Hepatocyte (in vitro differentiated cells): ENCODE measurements at regions not wholly inside any gene's neighbourhood (a gene's known extent, or its start where the extent isn't known, plus 50 kb on each side); places are given as distances from the start of the nearest gene placed in this dataset.
"Not testable (repeated sequence)": the region's sequence is repeated elsewhere in the genome, so short reads cannot be mapped to it uniquely, and the experiment has no call there.

Experiments
- DNase-seq: peaks from one replicate; pipeline ENCODE4 v3.0.0-alpha.2; 2016; ENCODE audit warnings: low spot score
- H2AFZ ChIP-seq: fragments of 200-600 bp; sonication (generic); 2 replicates; pipeline ENCODE4 v1.6.0; 2016; ENCODE audit warnings: antibody characterized with exemption, mild to moderate bottlenecking
- H3K27ac ChIP-seq: fragments of 200-600 bp; sonication (generic); 2 replicates; pipeline ENCODE4 v1.5.1; 2016; ENCODE audit warnings: mild to moderate bottlenecking
- H3K27me3 ChIP-seq: fragments of 200-600 bp; sonication (generic); 2 replicates; pipeline ENCODE4 v1.6.1; 2016
- H3K36me3 ChIP-seq: fragments of 200-600 bp; sonication (generic); replicated peaks from 2 replicates; pipeline ENCODE4 v1.5.1; 2016; ENCODE audit warnings: low read depth; ENCODE audit not compliant: insufficient read depth
- H3K4me1 ChIP-seq: fragments of 200-600 bp; sonication (generic); 2 replicates; pipeline ENCODE4 v1.5.1; 2016; ENCODE audit warnings: mild to moderate bottlenecking, moderate library complexity; ENCODE audit not compliant: insufficient read depth
- H3K4me2 ChIP-seq: fragments of 200-600 bp; sonication (generic); 2 replicates; pipeline ENCODE4 v1.6.0; 2016
- H3K4me3 ChIP-seq: fragments of 200-600 bp; sonication (generic); 2 replicates; pipeline ENCODE4 v1.5.1; 2016; ENCODE audit warnings: mild to moderate bottlenecking
- H3K79me2 ChIP-seq: fragments of 200-600 bp; sonication (generic); 2 replicates; pipeline ENCODE4 v1.6.0; 2017; ENCODE audit warnings: mild to moderate bottlenecking
- H3K9me2 ChIP-seq: fragments of 200-600 bp; sonication (generic); replicated peaks from 2 replicates; pipeline ENCODE4 v1.6.0; 2017; ENCODE audit warnings: mild to moderate bottlenecking; ENCODE audit not compliant: insufficient read depth
- H3K9me3 ChIP-seq: fragments of 200-600 bp; sonication (generic); 2 replicates; pipeline ENCODE4 v1.5.1; 2016; ENCODE audit warnings: low read depth, mild to moderate bottlenecking
- H4K20me1 ChIP-seq: fragments of 200-600 bp; sonication (generic); 2 replicates; pipeline ENCODE4 v1.6.0; 2016; ENCODE audit warnings: mild to moderate bottlenecking; ENCODE audit not compliant: insufficient read depth, poor library complexity, severe bottlenecking
- EZH2 ChIP-seq: fragments of 200-600 bp; sonication (generic); IDR thresholded peaks from 2 replicates; pipeline ENCODE4 v1.6.1; 2016; ENCODE audit warnings: antibody characterized with exemption, mild to moderate bottlenecking, borderline replicate concordance
- EZH2phosphoT487 ChIP-seq: fragments of 200-600 bp; sonication (generic); IDR thresholded peaks from one replicate; pipeline ENCODE4 v1.6.1; 2018; ENCODE audit warnings: antibody characterized with exemption, mild to moderate bottlenecking, low read depth, moderate library complexity; ENCODE audit not compliant: unreplicated experiment, severe bottlenecking
- WGBS: methylation state at CpG from one replicate; pipeline ENCODE4 v1.1.6; 2016; ENCODE audit warnings: low lambda C conversion rate; ENCODE audit errors: missing lambda C conversion rate; 5-methylcytosine and 5-hydroxymethylcytosine counted together
- TF ChIP-seq, protein P1 (sequence below): fragments of 200-600 bp; sonication (generic); IDR thresholded peaks from 2 replicates; pipeline ENCODE4 v1.5.1; 2016; ENCODE audit warnings: antibody characterized with exemption, mild to moderate bottlenecking; ENCODE audit not compliant: poor library complexity

DNA sequence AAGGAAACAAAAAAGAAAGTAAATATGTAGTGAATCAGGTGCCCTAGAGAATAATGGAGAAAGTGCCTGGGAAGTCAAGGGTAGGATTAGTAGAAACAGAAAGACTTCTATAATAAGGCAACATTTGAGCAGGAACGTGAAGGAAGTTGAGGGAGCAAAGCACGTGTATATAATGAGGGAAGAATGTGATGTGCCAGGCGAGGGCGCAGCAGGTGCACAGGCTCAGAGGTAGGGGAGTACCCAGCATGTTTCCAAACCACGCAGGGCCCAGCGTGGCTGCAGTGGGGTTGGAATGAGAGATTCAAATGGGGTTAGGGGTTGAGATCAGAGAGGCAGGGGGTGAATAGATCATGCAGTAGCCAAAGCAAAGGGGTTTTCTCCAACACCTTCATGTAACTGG is 91.9 kb upstream of the VGLL4 start:
- no peak overlapping the region for H2AFZ ChIP-seq
- H3K27me3 ChIP-seq: no peaks in the 10 kb centered on the region
- no peaks in the 10 kb centered on the region for H3K79me2 ChIP-seq
- WGBS: 67% methylated on average over 6 of the region's 6 CpGs
- TF ChIP-seq EZH2phosphoT487 (no peak), EZH2 (no peak)
- TF ChIP-seq, protein P1, sequence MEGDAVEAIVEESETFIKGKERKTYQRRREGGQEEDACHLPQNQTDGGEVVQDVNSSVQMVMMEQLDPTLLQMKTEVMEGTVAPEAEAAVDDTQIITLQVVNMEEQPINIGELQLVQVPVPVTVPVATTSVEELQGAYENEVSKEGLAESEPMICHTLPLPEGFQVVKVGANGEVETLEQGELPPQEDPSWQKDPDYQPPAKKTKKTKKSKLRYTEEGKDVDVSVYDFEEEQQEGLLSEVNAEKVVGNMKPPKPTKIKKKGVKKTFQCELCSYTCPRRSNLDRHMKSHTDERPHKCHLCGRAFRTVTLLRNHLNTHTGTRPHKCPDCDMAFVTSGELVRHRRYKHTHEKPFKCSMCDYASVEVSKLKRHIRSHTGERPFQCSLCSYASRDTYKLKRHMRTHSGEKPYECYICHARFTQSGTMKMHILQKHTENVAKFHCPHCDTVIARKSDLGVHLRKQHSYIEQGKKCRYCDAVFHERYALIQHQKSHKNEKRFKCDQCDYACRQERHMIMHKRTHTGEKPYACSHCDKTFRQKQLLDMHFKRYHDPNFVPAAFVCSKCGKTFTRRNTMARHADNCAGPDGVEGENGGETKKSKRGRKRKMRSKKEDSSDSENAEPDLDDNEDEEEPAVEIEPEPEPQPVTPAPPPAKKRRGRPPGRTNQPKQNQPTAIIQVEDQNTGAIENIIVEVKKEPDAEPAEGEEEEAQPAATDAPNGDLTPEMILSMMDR: no peak
- no peaks in the 10 kb centered on the region for H3K9me2 ChIP-seq
- H3K4me3 ChIP-seq: no peak overlapping the region
- H3K4me1 ChIP-seq: no peaks in the 10 kb centered on the region
- no peak overlapping the region for H3K4me2 ChIP-seq
- H3K27ac ChIP-seq: no peak overlapping the region
- DNase-seq: no peak
- H3K9me3 ChIP-seq: no peaks in the 10 kb centered on the region
- H4K20me1 ChIP-seq: no peaks in the 10 kb centered on the region
- H3K36me3 ChIP-seq: no peaks in the 10 kb centered on the region

DNA sequence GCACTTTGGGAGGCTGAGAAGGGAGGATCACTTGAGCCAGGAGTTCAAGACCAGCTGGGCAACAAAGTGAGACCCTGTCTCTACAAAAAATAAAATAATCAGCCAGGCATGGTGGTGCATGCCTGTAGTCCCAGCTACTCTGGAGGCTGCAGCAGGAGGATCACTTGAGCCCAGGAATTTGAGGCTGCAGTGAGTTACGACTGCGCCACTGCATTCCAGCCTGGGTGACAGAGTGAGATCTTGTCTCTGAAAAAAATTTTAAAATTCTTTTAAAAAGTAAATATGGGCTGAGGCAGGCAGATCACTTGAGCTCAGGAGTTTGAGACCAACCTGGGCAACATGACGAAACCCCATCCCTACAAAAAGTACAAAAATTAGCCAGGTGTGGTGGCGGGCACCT is 91.4 kb upstream of the VGLL4 start:
- H3K9me3 ChIP-seq, DNase-seq, H3K27me3 ChIP-seq, H3K36me3 ChIP-seq, H4K20me1 ChIP-seq, H3K4me2 ChIP-seq, H3K27ac ChIP-seq, H3K4me1 ChIP-seq, H2AFZ ChIP-seq, H3K79me2 ChIP-seq, H3K9me2 ChIP-seq, H3K4me3 ChIP-seq: not testable (repeated sequence)
- 89% methylated on average over 4 of the region's 4 CpGs for WGBS

DNA sequence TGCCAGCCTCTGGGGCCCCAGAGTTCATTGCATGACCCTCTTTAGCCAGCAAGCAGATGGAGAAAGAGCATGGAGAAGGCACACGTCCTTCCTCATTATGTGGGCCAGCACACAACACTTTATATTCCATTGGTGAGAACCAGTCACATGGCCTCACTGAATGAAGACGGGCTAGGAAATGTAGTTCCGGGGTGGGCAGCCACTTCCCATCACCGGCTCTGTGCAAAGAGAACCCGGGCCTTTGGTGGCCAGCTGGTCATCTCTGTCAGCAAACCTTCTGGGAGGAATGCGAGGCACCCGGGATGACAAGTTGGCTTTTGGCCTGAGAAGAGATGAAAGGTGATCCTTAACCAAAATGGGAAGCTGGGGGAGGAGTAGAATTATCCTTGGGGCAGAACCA is 90.2 kb upstream of the VGLL4 start:
- TF ChIP-seq EZH2phosphoT487 (no peak), EZH2 (no peak)
- TF ChIP-seq, protein P1: no peak

DNA sequence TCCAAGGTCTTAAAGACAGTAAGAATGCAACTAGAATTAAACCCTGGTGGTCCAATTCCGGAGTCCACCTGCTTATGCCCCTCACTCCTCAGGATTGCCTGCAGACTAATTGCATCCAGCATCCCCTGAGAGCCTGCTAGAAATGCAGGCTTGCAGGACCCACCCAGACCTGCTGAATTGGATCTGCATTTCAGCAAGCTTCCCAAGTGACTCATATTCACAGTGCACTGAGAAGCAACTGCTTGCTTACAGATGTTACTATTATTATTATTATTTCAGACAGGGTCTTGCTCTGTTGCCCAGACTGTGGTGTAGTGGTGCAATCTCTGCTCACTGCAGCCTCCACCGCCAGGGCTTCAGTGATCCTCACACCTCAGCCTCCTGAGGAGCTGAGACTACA is 83.5 kb upstream of the VGLL4 start:
- H3K9me2 ChIP-seq: no peaks in the 10 kb centered on the region
- H2AFZ ChIP-seq: no peak overlapping the region
- no peak for DNase-seq
- H3K79me2 ChIP-seq: no peaks in the 10 kb centered on the region
- no peaks in the 10 kb centered on the region for H4K20me1 ChIP-seq
- H3K27ac ChIP-seq: no peak overlapping the region
- H3K4me3 ChIP-seq: no peak overlapping the region
- TF ChIP-seq, protein P1: no peak
- TF ChIP-seq EZH2 (no peak), EZH2phosphoT487 (no peak)
- no peak overlapping the region for H3K4me2 ChIP-seq
- 88% methylated on average over 2 of the region's 2 CpGs for WGBS
- peaks cover 8% of the 10 kb centered on the region for H3K27me3 ChIP-seq
- H3K4me1 ChIP-seq: no peaks in the 10 kb centered on the region
- H3K36me3 ChIP-seq: no peaks in the 10 kb centered on the region
- no peaks in the 10 kb centered on the region for H3K9me3 ChIP-seq

More for the DNA sequence above, 90.2 kb upstream of the VGLL4 start:
- WGBS: 86% methylated on average over 7 of the region's 7 CpGs
- H4K20me1 ChIP-seq: no peaks in the 10 kb centered on the region
- no peaks in the 10 kb centered on the region for H3K27me3 ChIP-seq
- no peaks in the 10 kb centered on the region for H3K9me3 ChIP-seq
- no peak overlapping the region for H3K4me3 ChIP-seq
- no peak overlapping the region for H3K4me2 ChIP-seq
- no peaks in the 10 kb centered on the region for H3K79me2 ChIP-seq
- H3K9me2 ChIP-seq: no peaks in the 10 kb centered on the region
- no peaks in the 10 kb centered on the region for H3K4me1 ChIP-seq
- H3K27ac ChIP-seq: no peak overlapping the region
- H3K36me3 ChIP-seq: no peaks in the 10 kb centered on the region
- DNase-seq: no peak
- H2AFZ ChIP-seq: no peak overlapping the region
